ENCODE measurements at regions not wholly inside any gene's neighbourhood (a gene's known extent, or its start where the extent isn't known, plus 50 kb on each side); places are given as distances from the start of the nearest gene placed in this dataset.

- no peaks in the 10 kb centered on the region for H3K27me3 ChIP-seq
- H3K27ac ChIP-seq: no peak overlapping the region
- no peaks in the 10 kb centered on the region for H3K36me3 ChIP-seq
- TF ChIP-seq POLR2A (IDR thresholded peaks at IDR 0.05) (no peak), POLR2AphosphoS5 (IDR thresholded peaks at IDR 0.05; ENCODE audit: insufficient read depth in 1 of 2, low read depth in 1 of 2) (no peak)
- TF ChIP-seq, protein P1, sequence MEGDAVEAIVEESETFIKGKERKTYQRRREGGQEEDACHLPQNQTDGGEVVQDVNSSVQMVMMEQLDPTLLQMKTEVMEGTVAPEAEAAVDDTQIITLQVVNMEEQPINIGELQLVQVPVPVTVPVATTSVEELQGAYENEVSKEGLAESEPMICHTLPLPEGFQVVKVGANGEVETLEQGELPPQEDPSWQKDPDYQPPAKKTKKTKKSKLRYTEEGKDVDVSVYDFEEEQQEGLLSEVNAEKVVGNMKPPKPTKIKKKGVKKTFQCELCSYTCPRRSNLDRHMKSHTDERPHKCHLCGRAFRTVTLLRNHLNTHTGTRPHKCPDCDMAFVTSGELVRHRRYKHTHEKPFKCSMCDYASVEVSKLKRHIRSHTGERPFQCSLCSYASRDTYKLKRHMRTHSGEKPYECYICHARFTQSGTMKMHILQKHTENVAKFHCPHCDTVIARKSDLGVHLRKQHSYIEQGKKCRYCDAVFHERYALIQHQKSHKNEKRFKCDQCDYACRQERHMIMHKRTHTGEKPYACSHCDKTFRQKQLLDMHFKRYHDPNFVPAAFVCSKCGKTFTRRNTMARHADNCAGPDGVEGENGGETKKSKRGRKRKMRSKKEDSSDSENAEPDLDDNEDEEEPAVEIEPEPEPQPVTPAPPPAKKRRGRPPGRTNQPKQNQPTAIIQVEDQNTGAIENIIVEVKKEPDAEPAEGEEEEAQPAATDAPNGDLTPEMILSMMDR (IDR thresholded peaks at IDR 0.05): no peak
- H3K4me1 ChIP-seq: no peaks in the 10 kb centered on the region
- H3K4me3 ChIP-seq: no peak overlapping the region
- intact Hi-C loops (cut with DNase I): no loop called here
- DNase-seq (ENCODE audit: extremely low spot score in 2 of 2): no peak
- H3K9me3 ChIP-seq: no peaks in the 10 kb centered on the region
These were observed 686.5 kb downstream of the LRFN5 start for GRCh38 chr14:42293180-42293579.

GRCh38 chr14:42277840-42278239 lies 671.2 kb downstream of the LRFN5 start:
- DNase-seq (ENCODE audit: extremely low spot score in 2 of 2): no peak
- Histone ChIP-seq H3K27ac (no peak overlapping the region), H3K36me3 (no peaks in the 10 kb centered on the region), H3K4me3 (no peak overlapping the region), H3K27me3 (no peaks in the 10 kb centered on the region), H3K9me3 (no peaks in the 10 kb centered on the region), H3K4me1 (peaks cover 3% of the 10 kb centered on the region)
- TF ChIP-seq POLR2A (IDR thresholded peaks at IDR 0.05): no peak
- TF ChIP-seq, protein P1 (IDR thresholded peaks at IDR 0.05): no peak
- no peak for TF ChIP-seq POLR2AphosphoS5 (IDR thresholded peaks at IDR 0.05; ENCODE audit: insufficient read depth in 1 of 2, low read depth in 1 of 2)
- intact Hi-C loops (cut with DNase I): no loop called here

- DNase-seq (ENCODE audit: extremely low spot score in 2 of 2): no peak
- H3K27ac ChIP-seq: no peak overlapping the region
- H3K27me3 ChIP-seq: no peaks in the 10 kb centered on the region
- H3K36me3 ChIP-seq: no peaks in the 10 kb centered on the region
- no peaks in the 10 kb centered on the region for H3K9me3 ChIP-seq
- peaks cover 2% of the 10 kb centered on the region for H3K4me1 ChIP-seq
- H3K4me3 ChIP-seq: no peak overlapping the region
- TF ChIP-seq, protein P1 (IDR thresholded peaks at IDR 0.05): no peak
- intact Hi-C loops (cut with DNase I): no loop called here
These were observed 662.6 kb downstream of the LRFN5 start for GRCh38 chr14:42269234-42269633.

GRCh38 chr14:42248131-42248530 lies 641.5 kb downstream of the LRFN5 start:
- Histone ChIP-seq H3K27me3 (no peaks in the 10 kb centered on the region), H3K4me1 (no peaks in the 10 kb centered on the region), H3K36me3 (no peaks in the 10 kb centered on the region), H3K9me3 (no peaks in the 10 kb centered on the region), H3K4me3 (no peak overlapping the region), H3K27ac (no peak overlapping the region)
- intact Hi-C loops (cut with DNase I): no loop called here
- TF ChIP-seq, protein P1 (IDR thresholded peaks at IDR 0.05): no peak
- TF ChIP-seq POLR2AphosphoS5 (IDR thresholded peaks at IDR 0.05; ENCODE audit: insufficient read depth in 1 of 2, low read depth in 1 of 2) (no peak), POLR2A (IDR thresholded peaks at IDR 0.05) (no peak)
- no peak for DNase-seq (ENCODE audit: extremely low spot score in 2 of 2)

DNA sequence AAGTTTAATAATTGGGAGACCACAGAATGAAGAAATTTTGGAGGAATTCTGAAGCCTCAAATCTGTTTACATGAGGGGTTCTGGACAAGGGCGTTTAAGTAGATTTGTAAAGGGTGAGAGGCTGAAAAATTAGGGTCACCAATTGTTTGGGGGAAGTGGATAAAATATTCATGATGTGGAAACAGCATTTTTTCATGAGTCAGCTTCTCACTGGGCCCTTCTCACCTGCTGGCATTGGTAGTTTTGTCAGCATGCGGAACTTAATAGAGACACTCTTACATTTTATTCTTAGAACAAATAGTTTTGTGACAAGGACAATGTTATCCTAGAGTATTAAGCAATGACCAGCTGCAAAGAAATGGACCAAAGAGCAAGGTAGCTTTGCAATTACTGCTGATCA lies 634.4 kb downstream of the LRFN5 start:
- Histone ChIP-seq H3K4me1 (no peaks in the 10 kb centered on the region), H3K4me3 (no peak overlapping the region), H3K27me3 (no peaks in the 10 kb centered on the region), H3K36me3 (no peaks in the 10 kb centered on the region), H3K9me3 (no peaks in the 10 kb centered on the region), H3K27ac (no peak overlapping the region)
- TF ChIP-seq, protein P1 (IDR thresholded peaks at IDR 0.05): no peak
- TF ChIP-seq POLR2AphosphoS5 (IDR thresholded peaks at IDR 0.05; ENCODE audit: insufficient read depth in 1 of 2, low read depth in 1 of 2) (no peak), POLR2A (IDR thresholded peaks at IDR 0.05) (no peak)
- no peak for DNase-seq (ENCODE audit: extremely low spot score in 2 of 2)
- intact Hi-C loops (cut with DNase I): no loop called here
